ENCODE measurements at regions not wholly inside any gene's neighbourhood (a gene's known extent, or its start where the extent isn't known, plus 50 kb on each side); places are given as distances from the start of the nearest gene placed in this dataset.
"Not testable (repeated sequence)": the region's sequence is repeated elsewhere in the genome, so short reads cannot be mapped to it uniquely, and the experiment has no call there.

DNA sequence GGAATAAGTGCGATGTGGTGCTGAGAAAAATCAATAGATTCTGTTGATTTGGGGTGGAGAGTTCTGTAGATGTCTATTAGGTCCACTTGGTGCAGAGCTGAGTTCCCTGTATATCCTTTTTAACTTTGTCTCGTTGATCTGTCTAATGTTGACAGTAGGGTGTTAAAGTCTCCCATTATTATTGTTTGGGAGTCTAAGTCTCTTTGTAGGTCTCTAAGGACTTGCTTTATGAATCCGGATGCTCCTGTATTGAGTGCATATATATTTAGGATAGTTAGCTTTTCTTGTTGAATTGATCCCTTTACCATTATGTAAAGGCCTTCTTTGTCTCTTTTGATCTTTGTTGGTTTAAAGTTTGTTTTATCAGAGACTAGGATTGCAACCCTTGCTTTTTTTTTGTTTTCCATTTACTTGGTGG lies 170.8 kb upstream of the SLC38A2 start:
- TF ChIP-seq, protein P1, sequence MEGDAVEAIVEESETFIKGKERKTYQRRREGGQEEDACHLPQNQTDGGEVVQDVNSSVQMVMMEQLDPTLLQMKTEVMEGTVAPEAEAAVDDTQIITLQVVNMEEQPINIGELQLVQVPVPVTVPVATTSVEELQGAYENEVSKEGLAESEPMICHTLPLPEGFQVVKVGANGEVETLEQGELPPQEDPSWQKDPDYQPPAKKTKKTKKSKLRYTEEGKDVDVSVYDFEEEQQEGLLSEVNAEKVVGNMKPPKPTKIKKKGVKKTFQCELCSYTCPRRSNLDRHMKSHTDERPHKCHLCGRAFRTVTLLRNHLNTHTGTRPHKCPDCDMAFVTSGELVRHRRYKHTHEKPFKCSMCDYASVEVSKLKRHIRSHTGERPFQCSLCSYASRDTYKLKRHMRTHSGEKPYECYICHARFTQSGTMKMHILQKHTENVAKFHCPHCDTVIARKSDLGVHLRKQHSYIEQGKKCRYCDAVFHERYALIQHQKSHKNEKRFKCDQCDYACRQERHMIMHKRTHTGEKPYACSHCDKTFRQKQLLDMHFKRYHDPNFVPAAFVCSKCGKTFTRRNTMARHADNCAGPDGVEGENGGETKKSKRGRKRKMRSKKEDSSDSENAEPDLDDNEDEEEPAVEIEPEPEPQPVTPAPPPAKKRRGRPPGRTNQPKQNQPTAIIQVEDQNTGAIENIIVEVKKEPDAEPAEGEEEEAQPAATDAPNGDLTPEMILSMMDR (IDR thresholded peaks at IDR 0.05), result not testable (repeated sequence)
- TF ChIP-seq FOSL2 (IDR thresholded peaks at IDR 0.05; ENCODE audit: borderline replicate concordance, low read depth); POLR2AphosphoS5 (IDR thresholded peaks at IDR 0.05; ENCODE audit: low read depth, low read length); EP300 (IDR thresholded peaks at IDR 0.05; ENCODE audit: borderline replicate concordance in 1 of 2, low read depth in 1 of 2, low read length in 1 of 2); USF2 (IDR thresholded peaks at IDR 0.05; ENCODE audit: borderline replicate concordance, low read depth, low read length); TAF1 (IDR thresholded peaks at IDR 0.05; ENCODE audit: borderline replicate concordance, low read depth, low read length); RXRA (IDR thresholded peaks at IDR 0.05; ENCODE audit: borderline replicate concordance, low read depth); NRF1 (IDR thresholded peaks at IDR 0.05; ENCODE audit: low read depth, low read length); RAD21 (IDR thresholded peaks at IDR 0.05; ENCODE audit: low read length); RCOR1 (IDR thresholded peaks at IDR 0.05; ENCODE audit: low read length); YY1 (IDR thresholded peaks at IDR 0.05; ENCODE audit: low read depth); CHD2 (IDR thresholded peaks at IDR 0.05; ENCODE audit: low read length, partially characterized antibody): not testable (repeated sequence)
